HepG2 (cell line): ENCODE measurements at regions not wholly inside any gene's neighbourhood (a gene's known extent, or its start where the extent isn't known, plus 50 kb on each side); places are given as distances from the start of the nearest gene placed in this dataset.

ENCODE experiments used
- AHR ChIP-seq: IDR thresholded peaks from 2 replicates; pipeline ENCODE4 v1.6.1; 2018; ENCODE audit warnings: missing genetic modification reagents, missing compliant biosample characterization
- ARNT ChIP-seq: fragments of 450-650 bp; IDR thresholded peaks from 2 replicates; pipeline ENCODE4 v1.6.1; 2017
- ATM ChIP-seq: fragments of 450-650 bp; IDR thresholded peaks from 2 replicates; pipeline ENCODE4 v1.7.1; 2017; ENCODE audit warnings: mild to moderate bottlenecking, borderline replicate concordance
- ESRRA ChIP-seq: sonication (generic); formaldehyde crosslinking; IDR thresholded peaks from 2 replicates; pipeline ENCODE4 v1.5.1; 2020; ENCODE audit warnings: mild to moderate bottlenecking, low read depth, missing genetic modification reagents
- FOXM1 ChIP-seq: sonication (generic); formaldehyde crosslinking; IDR thresholded peaks from 2 replicates; pipeline ENCODE4 v1.5.0; 2020; ENCODE audit warnings: missing genetic modification reagents
- HOXA7 ChIP-seq: sonication (generic); formaldehyde crosslinking; IDR thresholded peaks from 2 replicates; pipeline ENCODE4 v1.8.1; 2022; ENCODE audit warnings: mild to moderate bottlenecking, missing genetic modification reagents, moderate library complexity
- MAFG ChIP-seq: sonication (generic); formaldehyde crosslinking; IDR thresholded peaks from 2 replicates; pipeline ENCODE4 v1.5.1; 2020; ENCODE audit warnings: mild to moderate bottlenecking, missing genetic modification reagents
- NFIC ChIP-seq: IDR thresholded peaks from 2 replicates; pipeline ENCODE4 v1.6.1; 2012; ENCODE audit warnings: mild to moderate bottlenecking, low read length, inconsistent platforms
- NR2F2 ChIP-seq: IDR thresholded peaks from 2 replicates; pipeline ENCODE4 v1.6.1; 2012; ENCODE audit warnings: low read depth, inconsistent platforms, borderline replicate concordance
- SKI ChIP-seq: fragments of 450-650 bp; IDR thresholded peaks from one replicate; pipeline ENCODE4 v1.6.1; 2018; ENCODE audit warnings: mild to moderate bottlenecking; ENCODE audit not compliant: partially characterized antibody
- ZMAT3 ChIP-seq: sonication (generic); formaldehyde crosslinking; conservative IDR thresholded peaks from 2 replicates; pipeline ENCODE4 v1.7.0; 2021; ENCODE audit warnings: missing genetic modification reagents
- ZNF329 ChIP-seq: sonication (generic); formaldehyde crosslinking; IDR thresholded peaks from 2 replicates; pipeline ENCODE4 v1.9.0; 2021; ENCODE audit warnings: low read depth, mild to moderate bottlenecking, missing genetic modification reagents
- ZNF557 ChIP-seq: sonication (generic); formaldehyde crosslinking; IDR thresholded peaks from 2 replicates; pipeline ENCODE4 v1.4.0; 2020; ENCODE audit warnings: missing genetic modification reagents
- ZNF7 ChIP-seq: IDR thresholded peaks from 2 replicates; pipeline ENCODE4 v1.6.1; 2016; ENCODE audit warnings: missing biosample characterization, missing genetic modification reagents
- ZNF761 ChIP-seq: sonication (generic); formaldehyde crosslinking; conservative IDR thresholded peaks from 2 replicates; pipeline ENCODE4 v1.4.0; 2020; ENCODE audit warnings: mild to moderate bottlenecking, missing genetic modification reagents
- ZNF816 ChIP-seq: sonication (generic); formaldehyde crosslinking; IDR thresholded peaks from 2 replicates; pipeline ENCODE4 v1.8.0; 2022; ENCODE audit warnings: missing genetic modification reagents, mild to moderate bottlenecking, borderline replicate concordance
- TF ChIP-seq, protein P1 (sequence below): sonication (generic); formaldehyde crosslinking; IDR thresholded peaks from 2 replicates; pipeline ENCODE4 v1.8.0; 2022; ENCODE audit warnings: missing genetic modification reagents, mild to moderate bottlenecking, moderate library complexity, borderline replicate concordance
- TF ChIP-seq, protein P2 (sequence below): sonication (generic); formaldehyde crosslinking; conservative IDR thresholded peaks from 2 replicates; pipeline ENCODE4 v1.8.0; 2022; ENCODE audit warnings: mild to moderate bottlenecking, moderate library complexity, missing genetic modification reagents
- TF ChIP-seq, protein P3 (sequence below): sonication (generic); formaldehyde crosslinking; IDR thresholded peaks from 2 replicates; pipeline ENCODE4 v1.4.0; 2020; ENCODE audit warnings: mild to moderate bottlenecking, missing genetic modification reagents

DNA sequence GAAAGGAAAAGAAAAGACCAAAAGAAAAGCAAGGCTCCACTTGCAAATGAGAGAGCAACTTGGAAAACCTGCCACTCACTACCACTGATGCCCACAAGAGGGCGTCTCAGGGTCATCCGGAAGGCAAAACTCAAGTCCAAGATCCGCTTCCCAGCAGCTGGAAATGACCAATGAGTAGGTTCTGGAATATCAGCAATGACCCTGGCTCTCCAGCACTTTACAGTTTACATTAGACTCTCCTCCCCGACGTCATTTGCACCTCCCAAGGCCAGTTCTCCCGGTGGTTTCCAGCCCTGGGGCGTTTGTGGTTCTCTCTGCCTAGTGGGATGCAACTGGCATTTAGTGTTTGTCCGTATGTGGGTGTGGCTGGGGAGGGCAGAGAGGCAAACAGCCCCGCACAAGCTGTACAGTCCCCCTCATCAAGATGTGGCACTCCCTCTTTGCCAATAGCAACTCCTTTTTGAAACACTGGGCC is 193.8 kb upstream of the ZNF618 start (continued):
- TF ChIP-seq ZNF329 (CRISPR knock-in tag) (no peak), ZNF816 (CRISPR knock-in tag) (no peak), ATM (no peak), ZNF761 (no peak), NR2F2 (no peak), ZNF7 (no peak), FOXM1 (CRISPR knock-in tag) (no peak), ZMAT3 (CRISPR knock-in tag) (no peak), ESRRA (CRISPR knock-in tag) (no peak), NFIC (no peak), AHR (CRISPR knock-in tag) (no peak), HOXA7 (CRISPR knock-in tag) (no peak), SKI (peak; percentile 47), MAFG (no peak), ZNF557 (CRISPR knock-in tag) (no peak), ARNT (no peak)
- TF ChIP-seq, protein P1, sequence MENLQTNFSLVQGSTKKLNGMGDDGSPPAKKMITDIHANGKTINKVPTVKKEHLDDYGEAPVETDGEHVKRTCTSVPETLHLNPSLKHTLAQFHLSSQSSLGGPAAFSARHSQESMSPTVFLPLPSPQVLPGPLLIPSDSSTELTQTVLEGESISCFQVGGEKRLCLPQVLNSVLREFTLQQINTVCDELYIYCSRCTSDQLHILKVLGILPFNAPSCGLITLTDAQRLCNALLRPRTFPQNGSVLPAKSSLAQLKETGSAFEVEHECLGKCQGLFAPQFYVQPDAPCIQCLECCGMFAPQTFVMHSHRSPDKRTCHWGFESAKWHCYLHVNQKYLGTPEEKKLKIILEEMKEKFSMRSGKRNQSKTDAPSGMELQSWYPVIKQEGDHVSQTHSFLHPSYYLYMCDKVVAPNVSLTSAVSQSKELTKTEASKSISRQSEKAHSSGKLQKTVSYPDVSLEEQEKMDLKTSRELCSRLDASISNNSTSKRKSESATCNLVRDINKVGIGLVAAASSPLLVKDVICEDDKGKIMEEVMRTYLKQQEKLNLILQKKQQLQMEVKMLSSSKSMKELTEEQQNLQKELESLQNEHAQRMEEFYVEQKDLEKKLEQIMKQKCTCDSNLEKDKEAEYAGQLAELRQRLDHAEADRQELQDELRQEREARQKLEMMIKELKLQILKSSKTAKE, result no peak
- TF ChIP-seq, protein P2, sequence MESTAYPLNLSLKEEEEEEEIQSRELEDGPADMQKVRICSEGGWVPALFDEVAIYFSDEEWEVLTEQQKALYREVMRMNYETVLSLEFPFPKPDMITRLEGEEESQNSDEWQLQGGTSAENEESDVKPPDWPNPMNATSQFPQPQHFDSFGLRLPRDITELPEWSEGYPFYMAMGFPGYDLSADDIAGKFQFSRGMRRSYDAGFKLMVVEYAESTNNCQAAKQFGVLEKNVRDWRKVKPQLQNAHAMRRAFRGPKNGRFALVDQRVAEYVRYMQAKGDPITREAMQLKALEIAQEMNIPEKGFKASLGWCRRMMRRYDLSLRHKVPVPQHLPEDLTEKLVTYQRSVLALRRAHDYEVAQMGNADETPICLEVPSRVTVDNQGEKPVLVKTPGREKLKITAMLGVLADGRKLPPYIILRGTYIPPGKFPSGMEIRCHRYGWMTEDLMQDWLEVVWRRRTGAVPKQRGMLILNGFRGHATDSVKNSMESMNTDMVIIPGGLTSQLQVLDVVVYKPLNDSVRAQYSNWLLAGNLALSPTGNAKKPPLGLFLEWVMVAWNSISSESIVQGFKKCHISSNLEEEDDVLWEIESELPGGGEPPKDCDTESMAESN (CRISPR knock-in tag), result 0 out of 2 replicates have a peak, but pooled peaks have one; percentile 30
- TF ChIP-seq, protein P3, sequence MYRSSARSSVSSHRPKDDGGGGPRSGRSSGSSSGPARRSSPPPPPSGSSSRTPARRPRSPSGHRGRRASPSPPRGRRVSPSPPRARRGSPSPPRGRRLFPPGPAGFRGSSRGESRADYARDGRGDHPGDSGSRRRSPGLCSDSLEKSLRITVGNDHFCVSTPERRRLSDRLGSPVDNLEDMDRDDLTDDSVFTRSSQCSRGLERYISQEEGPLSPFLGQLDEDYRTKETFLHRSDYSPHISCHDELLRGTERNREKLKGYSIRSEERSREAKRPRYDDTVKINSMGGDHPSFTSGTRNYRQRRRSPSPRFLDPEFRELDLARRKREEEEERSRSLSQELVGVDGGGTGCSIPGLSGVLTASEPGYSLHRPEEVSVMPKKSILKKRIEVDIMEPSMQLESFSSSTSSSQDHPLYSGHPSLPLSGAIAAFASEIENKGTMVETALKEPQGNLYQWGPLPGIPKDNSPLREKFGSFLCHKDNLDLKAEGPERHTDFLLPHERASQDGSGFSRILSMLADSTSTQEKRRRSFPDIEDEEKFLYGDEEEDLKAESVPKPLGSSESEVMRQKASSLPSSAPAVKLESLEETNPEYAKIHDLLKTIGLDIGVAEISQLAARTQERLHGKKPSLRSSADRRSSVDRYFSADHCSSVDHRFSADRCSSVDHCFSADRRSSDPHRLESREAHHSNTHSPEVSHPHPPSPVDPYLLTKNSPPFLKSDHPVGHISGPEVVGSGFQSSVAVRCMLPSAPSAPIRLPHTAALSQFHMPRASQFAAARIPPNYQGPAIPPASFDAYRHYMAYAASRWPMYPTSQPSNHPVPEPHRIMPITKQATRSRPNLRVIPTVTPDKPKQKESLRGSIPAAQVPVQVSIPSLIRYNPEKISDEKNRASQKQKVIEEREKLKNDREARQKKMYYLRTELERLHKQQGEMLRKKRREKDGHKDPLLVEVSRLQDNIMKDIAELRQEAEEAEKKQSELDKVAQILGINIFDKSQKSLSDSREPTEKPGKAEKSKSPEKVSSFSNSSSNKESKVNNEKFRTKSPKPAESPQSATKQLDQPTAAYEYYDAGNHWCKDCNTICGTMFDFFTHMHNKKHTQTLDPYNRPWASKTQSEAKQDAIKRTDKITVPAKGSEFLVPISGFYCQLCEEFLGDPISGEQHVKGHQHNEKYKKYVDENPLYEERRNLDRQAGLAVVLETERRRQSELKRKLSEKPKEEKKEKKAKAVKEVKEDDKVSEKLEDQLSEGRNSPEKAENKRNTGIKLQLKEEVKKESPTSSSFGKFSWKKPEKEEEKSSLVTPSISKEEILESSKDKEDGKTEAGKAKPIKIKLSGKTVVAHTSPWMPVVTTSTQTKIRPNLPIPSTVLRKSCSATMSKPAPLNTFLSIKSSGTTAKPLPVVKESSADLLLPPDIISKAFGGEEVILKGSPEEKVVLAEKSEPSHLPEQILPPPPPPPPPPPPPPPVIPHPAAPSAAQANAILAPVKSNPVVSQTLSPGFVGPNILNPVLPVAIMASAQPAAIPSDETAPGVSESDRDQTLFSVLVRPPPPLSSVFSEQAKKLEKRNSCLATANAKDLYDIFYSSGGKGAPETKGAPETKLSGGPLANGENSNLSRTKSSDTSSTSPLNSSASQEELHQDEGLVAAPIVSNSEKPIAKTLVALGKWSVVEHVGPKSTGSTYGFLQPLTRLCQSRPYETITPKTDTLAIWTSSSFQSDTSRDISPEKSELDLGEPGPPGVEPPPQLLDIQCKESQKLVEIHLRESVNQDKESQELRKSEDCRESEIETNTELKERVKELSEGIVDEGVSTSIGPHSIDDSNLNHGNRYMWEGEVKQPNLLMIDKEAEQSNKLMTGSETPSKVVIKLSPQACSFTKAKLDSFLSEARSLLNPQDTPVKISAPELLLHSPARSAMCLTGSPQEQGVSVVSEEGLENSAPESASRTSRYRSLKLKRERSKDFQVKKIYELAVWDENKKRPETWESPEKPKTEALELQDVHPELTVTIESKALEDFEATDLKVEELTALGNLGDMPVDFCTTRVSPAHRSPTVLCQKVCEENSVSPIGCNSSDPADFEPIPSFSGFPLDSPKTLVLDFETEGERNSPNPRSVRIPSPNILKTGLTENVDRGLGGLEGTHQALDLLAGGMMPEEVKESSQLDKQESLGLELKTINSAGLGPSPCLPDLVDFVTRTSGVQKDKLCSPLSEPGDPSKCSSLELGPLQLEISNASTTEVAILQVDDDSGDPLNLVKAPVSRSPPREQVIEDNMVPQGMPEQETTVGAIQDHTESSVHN (CRISPR knock-in tag), result no peak
